ENCODE measurements at regions not wholly inside any gene's neighbourhood (a gene's known extent, or its start where the extent isn't known, plus 50 kb on each side); places are given as distances from the start of the nearest gene placed in this dataset.

DNA sequence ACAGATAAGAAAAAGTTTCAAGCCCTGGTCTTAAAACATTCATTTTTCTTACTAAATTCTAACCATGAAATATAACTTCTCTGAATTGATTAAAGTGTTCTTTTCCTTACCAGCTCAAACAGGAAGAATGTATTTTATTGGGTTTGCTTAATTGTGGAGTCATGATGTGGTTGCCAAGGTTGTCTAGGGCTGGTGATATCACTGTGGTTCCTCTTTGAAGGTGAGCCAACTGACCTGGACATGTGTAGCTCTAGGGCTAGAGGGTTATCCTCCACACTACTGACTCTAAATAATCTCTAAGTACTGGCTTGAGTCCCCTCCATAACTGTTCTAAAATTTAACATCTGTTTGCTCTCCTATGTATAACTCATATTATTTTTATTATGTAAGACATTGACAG lies 529.6 kb downstream of the PIK3C3 start:
- Histone ChIP-seq H3K4me1 (ENCODE audit: control insufficient read depth, insufficient read depth, low read depth, low read length) (no peaks in the 10 kb centered on the region), H2AFZ (ENCODE audit: low read depth, low read length) (no peak overlapping the region), H3K27ac (ENCODE audit: low read length, poor library complexity, severe bottlenecking) (no peak overlapping the region), H3K9me3 (ENCODE audit: control insufficient read depth, low read length) (peaks cover 13% of the 10 kb centered on the region), H3K4me2 (ENCODE audit: low read length, poor library complexity, severe bottlenecking) (no peak overlapping the region), H3K23ac (ENCODE audit: low read length in 2 of 2) (no peak overlapping the region), H2BK12ac (ENCODE audit: low read length in 2 of 2) (no peak overlapping the region), H4K91ac (ENCODE audit: low read length) (no peak overlapping the region), H2BK120ac (ENCODE audit: low read depth, low read length) (no peak overlapping the region), H2BK15ac (ENCODE audit: low read depth, poor library complexity, severe bottlenecking) (no peak overlapping the region), H2AK5ac (ENCODE audit: low read length, severe bottlenecking) (no peak overlapping the region), H3K14ac (ENCODE audit: low read length in 2 of 2) (no peak overlapping the region), H3K4me3 (ENCODE audit: insufficient read depth in 1 of 2, low read depth in 1 of 2, low read length in 2 of 2) (no peak overlapping the region), H3K18ac (ENCODE audit: low read depth in 1 of 2, low read length in 2 of 2) (no peak overlapping the region), H4K8ac (ENCODE audit: low read length) (no peak overlapping the region), H3K79me1 (replicated peaks; ENCODE audit: low read length, poor library complexity, severe bottlenecking) (no peaks in the 10 kb centered on the region), H3K36me3 (ENCODE audit: control insufficient read depth in 1 of 2, insufficient read depth in 2 of 2, low read depth in 1 of 2, low read length in 2 of 2) (no peaks in the 10 kb centered on the region), H3K9ac (ENCODE audit: low read length) (no peak overlapping the region), H3K4ac (ENCODE audit: low read depth in 1 of 2, low read length in 2 of 2) (no peak overlapping the region), H3K27me3 (ENCODE audit: control insufficient read depth in 1 of 2, insufficient read depth in 1 of 2, low read length in 2 of 2) (no peaks in the 10 kb centered on the region), H2BK5ac (ENCODE audit: low read depth, low read length, poor library complexity, severe bottlenecking) (no peak overlapping the region)
- DNase-seq: no peak

DNA sequence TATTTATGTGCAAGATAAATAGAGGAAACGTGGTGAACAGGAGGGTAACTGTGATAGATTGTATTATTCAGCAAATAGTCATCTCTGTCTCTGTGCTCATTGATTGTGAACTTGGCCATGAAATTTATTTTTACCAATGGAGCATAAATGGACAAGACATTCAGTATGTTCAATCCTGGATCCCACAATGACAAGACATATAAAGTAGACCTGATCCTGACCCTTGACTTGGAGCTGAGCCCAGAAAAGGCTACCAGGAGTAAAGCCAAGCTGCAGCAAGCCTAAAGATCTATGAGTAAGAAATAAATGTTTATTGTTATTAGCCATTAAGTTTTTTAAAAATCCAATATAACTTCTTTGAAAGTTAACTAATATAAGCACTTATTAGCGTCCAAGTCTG lies 531.2 kb downstream of the PIK3C3 start:
- 36% methylated on average over 1 of the region's 2 CpGs for WGBS
- H2BK5ac ChIP-seq (ENCODE audit: low read depth, low read length, poor library complexity, severe bottlenecking): no peak overlapping the region
- H3K9me3 ChIP-seq (ENCODE audit: control insufficient read depth, low read length): peaks cover 13% of the 10 kb centered on the region
- no peak for DNase-seq
- no peak overlapping the region for H3K27ac ChIP-seq (ENCODE audit: low read length, poor library complexity, severe bottlenecking)
- H3K4me3 ChIP-seq (ENCODE audit: insufficient read depth in 1 of 2, low read depth in 1 of 2, low read length in 2 of 2): no peak overlapping the region
- no peaks in the 10 kb centered on the region for H3K79me1 ChIP-seq (replicated peaks; ENCODE audit: low read length, poor library complexity, severe bottlenecking)
- H3K27me3 ChIP-seq (ENCODE audit: control insufficient read depth in 1 of 2, insufficient read depth in 1 of 2, low read length in 2 of 2): no peaks in the 10 kb centered on the region
- no peak overlapping the region for H2BK15ac ChIP-seq (ENCODE audit: low read depth, poor library complexity, severe bottlenecking)
- no peak overlapping the region for H3K14ac ChIP-seq (ENCODE audit: low read length in 2 of 2)
- no peak overlapping the region for H2BK120ac ChIP-seq (ENCODE audit: low read depth, low read length)
- H3K4me1 ChIP-seq (ENCODE audit: control insufficient read depth, insufficient read depth, low read depth, low read length): no peaks in the 10 kb centered on the region
- no peak overlapping the region for H3K9ac ChIP-seq (ENCODE audit: low read length)
- no peak overlapping the region for H4K8ac ChIP-seq (ENCODE audit: low read length)
- H4K91ac ChIP-seq (ENCODE audit: low read length): no peak overlapping the region
- H3K4me2 ChIP-seq (ENCODE audit: low read length, poor library complexity, severe bottlenecking): no peak overlapping the region
- H3K18ac ChIP-seq (ENCODE audit: low read depth in 1 of 2, low read length in 2 of 2): no peak overlapping the region
- no peak overlapping the region for H2AK5ac ChIP-seq (ENCODE audit: low read length, severe bottlenecking)
- no peak overlapping the region for H2AFZ ChIP-seq (ENCODE audit: low read depth, low read length)
- no peaks in the 10 kb centered on the region for H3K36me3 ChIP-seq (ENCODE audit: control insufficient read depth in 1 of 2, insufficient read depth in 2 of 2, low read depth in 1 of 2, low read length in 2 of 2)
- no peak overlapping the region for H2BK12ac ChIP-seq (ENCODE audit: low read length in 2 of 2)
- no peak overlapping the region for H3K4ac ChIP-seq (ENCODE audit: low read depth in 1 of 2, low read length in 2 of 2)
- H3K23ac ChIP-seq (ENCODE audit: low read length in 2 of 2): no peak overlapping the region

DNA sequence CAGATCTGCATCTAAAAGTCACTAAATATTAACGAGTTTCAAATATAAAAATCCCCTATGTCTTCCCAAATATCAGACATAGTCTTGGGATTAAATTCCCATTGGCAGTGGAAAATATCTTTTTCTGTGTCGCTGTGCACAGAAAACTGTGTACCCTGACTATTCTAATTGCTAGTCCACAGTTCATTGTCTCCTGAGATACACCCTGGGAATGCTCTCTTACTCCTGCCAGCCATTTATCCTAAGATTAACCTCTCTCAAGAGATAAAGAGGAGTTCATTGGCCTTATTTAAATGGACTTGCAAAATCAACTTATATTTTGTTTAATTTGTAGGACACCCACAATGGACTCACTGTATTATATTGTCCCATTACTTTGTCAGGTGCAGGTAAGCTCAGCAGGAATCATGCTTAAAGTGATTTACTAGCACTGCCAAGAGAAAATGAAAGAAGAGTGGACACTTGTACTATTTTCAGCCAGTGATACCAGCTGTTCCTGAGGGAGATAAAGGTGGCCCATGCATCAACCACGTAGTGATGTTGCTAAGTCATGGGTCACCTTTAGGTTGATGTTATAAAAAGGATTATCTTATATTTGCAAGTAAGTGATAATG lies 553.8 kb downstream of the PIK3C3 start:
- H4K91ac ChIP-seq (ENCODE audit: low read length): no peak overlapping the region
- no peak overlapping the region for H3K9ac ChIP-seq (ENCODE audit: low read length)
- H2BK5ac ChIP-seq (ENCODE audit: low read depth, low read length, poor library complexity, severe bottlenecking): no peak overlapping the region
- no peak overlapping the region for H2BK120ac ChIP-seq (ENCODE audit: low read depth, low read length)
- WGBS: 85% methylated on average over 3 of the region's 3 CpGs
- H2AK5ac ChIP-seq (ENCODE audit: low read length, severe bottlenecking): peak overlapping the region; percentile 3
- no peaks in the 10 kb centered on the region for H3K79me1 ChIP-seq (replicated peaks; ENCODE audit: low read length, poor library complexity, severe bottlenecking)
- H3K23ac ChIP-seq (ENCODE audit: low read length in 2 of 2): no peak overlapping the region
- H3K27ac ChIP-seq (ENCODE audit: low read length, poor library complexity, severe bottlenecking): peak overlapping the region; percentile 96
- no peak overlapping the region for H3K18ac ChIP-seq (ENCODE audit: low read depth in 1 of 2, low read length in 2 of 2)
- no peaks in the 10 kb centered on the region for H3K36me3 ChIP-seq (ENCODE audit: control insufficient read depth in 1 of 2, insufficient read depth in 2 of 2, low read depth in 1 of 2, low read length in 2 of 2)
- H3K4ac ChIP-seq (ENCODE audit: low read depth in 1 of 2, low read length in 2 of 2): no peak overlapping the region
- no peak overlapping the region for H4K8ac ChIP-seq (ENCODE audit: low read length)
- H3K4me3 ChIP-seq (ENCODE audit: insufficient read depth in 1 of 2, low read depth in 1 of 2, low read length in 2 of 2): no peak overlapping the region
- no peaks in the 10 kb centered on the region for H3K4me1 ChIP-seq (ENCODE audit: control insufficient read depth, insufficient read depth, low read depth, low read length)
- H3K27me3 ChIP-seq (ENCODE audit: control insufficient read depth in 1 of 2, insufficient read depth in 1 of 2, low read length in 2 of 2): no peaks in the 10 kb centered on the region
- no peak overlapping the region for H3K14ac ChIP-seq (ENCODE audit: low read length in 2 of 2)
- no peak overlapping the region for H3K4me2 ChIP-seq (ENCODE audit: low read length, poor library complexity, severe bottlenecking)
- H2AFZ ChIP-seq (ENCODE audit: low read depth, low read length): no peak overlapping the region
- no peak for DNase-seq
- H2BK15ac ChIP-seq (ENCODE audit: low read depth, poor library complexity, severe bottlenecking): no peak overlapping the region
- no peak overlapping the region for H2BK12ac ChIP-seq (ENCODE audit: low read length in 2 of 2)
- no peaks in the 10 kb centered on the region for H3K9me3 ChIP-seq (ENCODE audit: control insufficient read depth, low read length)

DNA sequence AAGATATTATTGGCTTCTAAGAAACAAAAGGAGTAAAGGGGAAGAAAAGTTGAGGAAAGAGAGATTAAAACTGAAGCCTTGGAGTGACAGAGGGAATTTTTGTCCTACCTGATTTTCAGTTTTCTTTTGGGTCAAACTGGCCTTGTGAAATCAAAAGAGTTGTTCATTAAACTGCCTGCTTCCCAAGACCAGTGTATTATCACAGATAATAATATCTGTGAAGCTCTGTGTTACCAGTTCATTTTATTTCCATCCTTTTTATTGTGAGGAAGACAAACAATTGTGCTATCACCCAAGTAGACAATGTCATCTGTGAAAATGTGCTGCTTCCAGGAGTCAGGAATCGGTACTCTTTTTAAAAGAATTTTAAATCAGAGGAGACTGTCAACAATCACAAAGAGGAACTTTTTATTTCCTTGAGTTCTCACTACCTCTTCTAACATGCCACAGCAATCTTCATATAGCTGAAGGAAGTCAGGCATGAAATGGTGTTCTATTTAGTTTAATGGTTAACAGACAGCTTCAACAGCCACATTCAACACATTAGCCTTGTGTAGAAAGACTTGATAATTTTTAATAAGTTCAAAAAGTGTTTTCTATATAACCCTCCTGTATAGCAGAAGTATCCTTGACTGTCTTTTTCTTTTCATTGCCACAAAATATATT lies 554.8 kb downstream of the PIK3C3 start:
- DNase-seq: no peak
- Histone ChIP-seq H3K4me3 (ENCODE audit: insufficient read depth in 1 of 2, low read depth in 1 of 2, low read length in 2 of 2) (no peak overlapping the region), H3K4me1 (ENCODE audit: control insufficient read depth, insufficient read depth, low read depth, low read length) (no peaks in the 10 kb centered on the region), H2BK15ac (ENCODE audit: low read depth, poor library complexity, severe bottlenecking) (no peak overlapping the region), H2AK5ac (ENCODE audit: low read length, severe bottlenecking) (no peak overlapping the region), H2AFZ (ENCODE audit: low read depth, low read length) (no peak overlapping the region), H3K14ac (ENCODE audit: low read length in 2 of 2) (no peak overlapping the region), H3K79me1 (replicated peaks; ENCODE audit: low read length, poor library complexity, severe bottlenecking) (no peaks in the 10 kb centered on the region), H2BK120ac (ENCODE audit: low read depth, low read length) (no peak overlapping the region), H4K91ac (ENCODE audit: low read length) (no peak overlapping the region), H3K9ac (ENCODE audit: low read length) (no peak overlapping the region), H2BK12ac (ENCODE audit: low read length in 2 of 2) (no peak overlapping the region), H3K18ac (ENCODE audit: low read depth in 1 of 2, low read length in 2 of 2) (no peak overlapping the region), H3K27ac (ENCODE audit: low read length, poor library complexity, severe bottlenecking) (peak overlapping the region; percentile 96), H3K4me2 (ENCODE audit: low read length, poor library complexity, severe bottlenecking) (no peak overlapping the region), H3K4ac (ENCODE audit: low read depth in 1 of 2, low read length in 2 of 2) (no peak overlapping the region), H3K9me3 (ENCODE audit: control insufficient read depth, low read length) (no peaks in the 10 kb centered on the region), H3K27me3 (ENCODE audit: control insufficient read depth in 1 of 2, insufficient read depth in 1 of 2, low read length in 2 of 2) (no peaks in the 10 kb centered on the region), H2BK5ac (ENCODE audit: low read depth, low read length, poor library complexity, severe bottlenecking) (no peak overlapping the region), H3K36me3 (ENCODE audit: control insufficient read depth in 1 of 2, insufficient read depth in 2 of 2, low read depth in 1 of 2, low read length in 2 of 2) (no peaks in the 10 kb centered on the region), H4K8ac (ENCODE audit: low read length) (no peak overlapping the region), H3K23ac (ENCODE audit: low read length in 2 of 2) (no peak overlapping the region)
- no CpG with 5 or more reads among the region's 1 CpG for WGBS

Data from mesenchymal stem cell (in vitro differentiated cells and primary cell).